ENCODE measurements at regions not wholly inside any gene's neighbourhood (a gene's known extent, or its start where the extent isn't known, plus 50 kb on each side); places are given as distances from the start of the nearest gene placed in this dataset.

DNA sequence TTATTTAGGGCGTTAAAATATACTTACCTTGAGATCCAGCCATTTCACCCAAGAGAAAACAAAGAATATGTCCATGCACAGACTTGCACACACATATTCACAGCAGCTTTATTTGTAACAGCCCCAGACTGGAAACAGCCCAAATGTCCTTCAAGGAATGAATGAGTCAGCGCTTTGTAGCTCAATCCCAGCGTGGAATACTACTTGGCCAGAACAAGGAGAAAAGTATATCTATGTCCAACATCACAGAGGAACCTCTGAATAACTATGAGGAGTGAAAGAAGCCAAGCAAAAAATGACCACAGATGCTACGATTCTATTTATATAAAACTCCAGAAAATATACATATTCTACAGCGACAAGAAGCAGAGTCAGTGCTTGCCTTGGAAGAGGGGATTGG is 158.3 kb downstream of the ENGASE start:
- TF ChIP-seq, protein P1, sequence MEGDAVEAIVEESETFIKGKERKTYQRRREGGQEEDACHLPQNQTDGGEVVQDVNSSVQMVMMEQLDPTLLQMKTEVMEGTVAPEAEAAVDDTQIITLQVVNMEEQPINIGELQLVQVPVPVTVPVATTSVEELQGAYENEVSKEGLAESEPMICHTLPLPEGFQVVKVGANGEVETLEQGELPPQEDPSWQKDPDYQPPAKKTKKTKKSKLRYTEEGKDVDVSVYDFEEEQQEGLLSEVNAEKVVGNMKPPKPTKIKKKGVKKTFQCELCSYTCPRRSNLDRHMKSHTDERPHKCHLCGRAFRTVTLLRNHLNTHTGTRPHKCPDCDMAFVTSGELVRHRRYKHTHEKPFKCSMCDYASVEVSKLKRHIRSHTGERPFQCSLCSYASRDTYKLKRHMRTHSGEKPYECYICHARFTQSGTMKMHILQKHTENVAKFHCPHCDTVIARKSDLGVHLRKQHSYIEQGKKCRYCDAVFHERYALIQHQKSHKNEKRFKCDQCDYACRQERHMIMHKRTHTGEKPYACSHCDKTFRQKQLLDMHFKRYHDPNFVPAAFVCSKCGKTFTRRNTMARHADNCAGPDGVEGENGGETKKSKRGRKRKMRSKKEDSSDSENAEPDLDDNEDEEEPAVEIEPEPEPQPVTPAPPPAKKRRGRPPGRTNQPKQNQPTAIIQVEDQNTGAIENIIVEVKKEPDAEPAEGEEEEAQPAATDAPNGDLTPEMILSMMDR (optimal IDR thresholded peaks at IDR 0.05 in 1 of 3, IDR thresholded peaks at IDR 0.05 in 1 of 3, conservative IDR thresholded peaks at IDR 0.05 in 1 of 3; ENCODE audit: extremely low read depth in 1 of 3, insufficient read depth in 2 of 3, low read length in 3 of 3), result no peak
- TF ChIP-seq EZH2 (IDR thresholded peaks at IDR 0.05; ENCODE audit: low read length), result no peak

All from keratinocyte (primary cell).